HG02885 (cell line): ENCODE measurements at regions not wholly inside any gene's neighbourhood (a gene's known extent, or its start where the extent isn't known, plus 50 kb on each side); places are given as distances from the start of the nearest gene placed in this dataset.

Source experiments
- ATAC-seq: cut with Tn5 transposase; IDR thresholded peaks from one replicate; pipeline ENCODE4 v1.9.1; 2021; ENCODE audit warnings: mild to moderate bottlenecking; ENCODE audit not compliant: unreplicated experiment, poor library complexity

- no peak for ATAC-seq
These were observed 82.3 kb upstream of the EDNRA start for GRCh38 chr4:147398556-147398955.

- ATAC-seq = no peak
These were observed 80.2 kb upstream of the EDNRA start for GRCh38 chr4:147400721-147401120.

GRCh38 chr4:147401221-147401620 is 79.7 kb upstream of the EDNRA start:
- no peak for ATAC-seq

- no peak for ATAC-seq
These were observed 73.4 kb upstream of the EDNRA start for GRCh38 chr4:147407261-147408045.

GRCh38 chr4:147408189-147408588 is 72.7 kb upstream of the EDNRA start:
- ATAC-seq = no peak

GRCh38 chr4:147409350-147409749 is 71.5 kb upstream of the EDNRA start:
- no peak for ATAC-seq

- ATAC-seq = no peak
These were observed 62.7 kb upstream of the EDNRA start for GRCh38 chr4:147418226-147418625.

GRCh38 chr4:147421456-147421855 is 59.4 kb upstream of the EDNRA start:
- ATAC-seq = no peak

GRCh38 chr4:147423229-147423628 is 57.7 kb upstream of the EDNRA start:
- ATAC-seq = no peak

GRCh38 chr4:147425019-147425418 is 55.9 kb upstream of the EDNRA start:
- ATAC-seq = no peak

- ATAC-seq = no peak
These were observed 52.3 kb upstream of the EDNRA start for GRCh38 chr4:147428583-147428982.

- no peak for ATAC-seq
These were observed 50.8 kb upstream of the EDNRA start for GRCh38 chr4:147430111-147430510.
